HG02973 (cell line): ENCODE measurements at regions not wholly inside any gene's neighbourhood (a gene's known extent, or its start where the extent isn't known, plus 50 kb on each side); places are given as distances from the start of the nearest gene placed in this dataset.

ENCODE experiments used
- ATAC-seq: cut with Tn5 transposase; IDR thresholded peaks from one replicate; pipeline ENCODE4 v1.9.1; 2021; ENCODE audit warnings: moderate library complexity; ENCODE audit not compliant: unreplicated experiment

- ATAC-seq: no peak
Observed at GRCh38 chr5:158174026-158174425, 315.1 kb upstream of the CLINT1 start.

DNA sequence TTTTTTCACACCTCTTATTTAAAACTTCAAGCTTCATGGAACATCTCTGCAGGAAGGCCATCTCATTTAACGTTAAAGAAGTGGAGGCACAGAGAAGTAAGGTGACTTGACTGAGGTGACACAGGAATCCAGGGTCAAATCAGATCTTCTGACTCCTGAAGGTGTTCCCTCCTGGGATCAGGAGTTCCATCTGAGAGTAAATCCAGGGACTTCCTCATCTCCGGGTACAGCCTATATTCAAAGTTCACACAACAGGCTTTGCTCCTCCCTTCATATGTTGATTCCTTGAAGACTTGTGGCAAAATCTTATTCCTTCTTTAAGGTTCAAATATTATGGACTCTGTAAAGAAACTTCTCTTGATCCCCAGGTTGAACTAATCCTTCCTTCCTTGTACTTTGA, 313.1 kb upstream of the CLINT1 start:
- ATAC-seq: no peak

GRCh38 chr5:158170534-158170933, 311.6 kb upstream of the CLINT1 start:
- no peak for ATAC-seq

DNA sequence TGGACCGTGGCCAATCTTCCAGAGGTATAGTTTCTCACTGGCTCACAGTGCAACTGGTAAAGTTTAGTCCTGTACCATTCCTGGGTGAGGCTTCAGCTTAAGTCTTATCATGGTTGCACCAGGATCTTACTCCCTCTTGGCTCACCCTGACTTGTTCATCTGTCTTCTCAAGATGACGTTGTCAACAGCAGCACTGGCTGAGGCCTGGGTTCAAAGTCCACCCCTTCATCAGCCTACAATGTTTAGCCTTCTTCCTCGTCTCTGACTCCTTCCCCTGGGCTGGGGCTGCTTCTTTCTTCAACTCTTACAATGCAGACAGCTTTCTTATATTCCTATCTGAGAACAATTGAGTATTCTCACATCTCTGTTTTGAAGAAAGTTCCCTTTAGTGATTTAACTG, 311.1 kb upstream of the CLINT1 start:
- ATAC-seq: no peak

- ATAC-seq: no peak
Observed at GRCh38 chr5:158166424-158166823, 307.5 kb upstream of the CLINT1 start.

GRCh38 chr5:158165647-158166046, 306.7 kb upstream of the CLINT1 start:
- no peak for ATAC-seq

GRCh38 chr5:158164296-158165047, 305.5 kb upstream of the CLINT1 start:
- ATAC-seq: no peak

- no peak for ATAC-seq
Observed at GRCh38 chr5:158163451-158164295, 304.7 kb upstream of the CLINT1 start.

DNA sequence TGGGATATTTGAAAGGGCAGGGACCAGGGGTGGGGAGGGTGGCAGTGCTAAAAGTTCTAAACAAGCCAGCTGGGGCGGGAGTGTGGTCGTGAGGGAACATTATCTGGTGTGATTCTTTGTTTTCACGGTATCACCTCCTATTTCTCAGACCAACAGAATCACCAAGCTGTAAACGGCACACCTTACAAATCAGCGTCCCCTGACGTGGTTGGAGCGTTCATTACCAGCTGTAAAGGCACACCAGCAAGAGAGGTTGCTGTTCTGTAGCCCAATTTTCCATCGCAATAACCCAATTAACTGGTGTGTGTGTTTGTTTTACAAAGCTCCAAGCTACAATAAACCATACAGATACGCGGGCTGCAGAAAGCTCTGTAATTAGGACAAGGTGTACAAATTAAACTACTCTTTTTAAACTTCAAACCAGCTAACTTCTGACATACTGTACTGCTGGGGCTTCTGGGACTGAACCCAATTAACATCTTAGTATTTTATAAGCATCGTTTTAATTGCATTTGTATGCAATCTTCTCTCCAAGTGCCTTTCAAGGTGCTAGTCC, 303.6 kb upstream of the CLINT1 start:
- no peak for ATAC-seq

GRCh38 chr5:158162026-158162425, 303.1 kb upstream of the CLINT1 start:
- no peak for ATAC-seq

DNA sequence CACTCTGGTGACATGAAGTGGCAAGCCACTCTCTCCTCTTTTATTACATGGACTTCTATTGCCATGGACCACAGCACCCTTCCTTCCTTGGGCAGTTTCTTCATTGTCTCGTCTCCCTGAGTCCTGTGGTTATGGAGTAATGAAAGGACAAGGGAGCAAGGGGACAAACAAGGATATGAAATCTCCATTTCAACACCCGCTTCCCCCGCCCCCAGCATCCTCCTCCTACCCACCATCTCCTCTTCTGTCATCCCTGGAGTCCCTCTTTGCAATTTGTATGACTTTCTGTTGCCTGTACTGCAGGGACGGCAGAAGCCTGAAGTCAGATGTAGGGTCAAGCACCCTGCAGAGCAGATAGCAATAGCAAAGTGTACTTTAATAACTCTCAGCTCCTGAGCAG, 300.7 kb upstream of the CLINT1 start:
- ATAC-seq: no peak

DNA sequence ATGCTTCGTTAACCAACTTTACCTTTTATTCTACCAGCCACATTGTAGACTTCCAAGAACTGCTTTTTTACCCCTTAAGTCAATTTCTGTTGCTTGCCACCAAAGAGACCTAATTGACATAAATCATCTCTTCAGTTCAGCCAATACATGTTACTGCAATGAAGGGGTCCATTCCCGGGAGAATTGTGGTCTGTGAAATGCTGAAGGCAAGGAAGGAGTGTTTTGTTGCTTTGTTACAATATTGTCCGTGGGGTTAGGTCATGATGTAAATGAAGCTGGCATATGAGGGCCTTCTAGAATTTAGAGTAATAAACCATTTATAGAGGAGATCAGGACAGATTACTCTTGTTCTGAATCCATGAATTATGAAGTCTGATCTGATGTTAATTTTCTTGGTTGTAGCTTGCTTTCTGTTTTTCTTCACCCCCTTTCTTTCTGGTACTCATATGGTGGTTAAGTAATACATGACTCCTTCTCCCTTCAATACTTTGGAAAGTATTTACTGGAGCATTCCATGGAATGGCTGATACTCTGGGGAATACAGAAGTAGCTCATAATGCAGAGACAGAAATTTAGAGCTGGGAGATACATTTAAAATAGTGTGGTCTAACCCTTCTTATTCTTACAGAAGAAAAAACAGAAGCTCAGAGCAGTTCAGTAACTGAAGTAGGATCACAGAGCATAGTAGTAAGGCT, 297.0 kb upstream of the CLINT1 start:
- no peak for ATAC-seq

GRCh38 chr5:158155067-158155466, 296.1 kb upstream of the CLINT1 start:
- ATAC-seq: no peak

GRCh38 chr5:158154226-158155005, 295.5 kb upstream of the CLINT1 start:
- ATAC-seq: no peak

GRCh38 chr5:158153508-158153907, 294.6 kb upstream of the CLINT1 start:
- no peak for ATAC-seq

- ATAC-seq: no peak
Observed at GRCh38 chr5:158152136-158152535, 293.2 kb upstream of the CLINT1 start.

DNA sequence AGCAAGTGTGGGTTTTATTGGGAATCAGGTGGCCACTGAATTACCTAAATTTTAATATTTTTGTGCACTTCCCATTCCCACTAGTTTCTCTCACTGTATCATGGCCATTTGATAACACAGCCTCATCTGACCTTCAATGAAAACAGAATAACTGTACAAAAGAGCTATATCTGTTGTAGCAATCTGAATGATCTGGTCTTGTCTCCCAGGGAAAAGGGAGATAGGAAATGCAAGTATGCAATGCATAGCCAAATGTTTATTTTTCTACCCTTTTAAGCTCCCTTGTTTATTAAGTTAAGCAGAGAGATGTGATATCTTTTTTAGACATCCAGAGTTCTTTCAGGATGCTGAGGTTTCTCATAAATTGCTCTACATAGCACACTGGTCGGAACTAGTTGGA, 288.3 kb upstream of the CLINT1 start:
- ATAC-seq: no peak

DNA sequence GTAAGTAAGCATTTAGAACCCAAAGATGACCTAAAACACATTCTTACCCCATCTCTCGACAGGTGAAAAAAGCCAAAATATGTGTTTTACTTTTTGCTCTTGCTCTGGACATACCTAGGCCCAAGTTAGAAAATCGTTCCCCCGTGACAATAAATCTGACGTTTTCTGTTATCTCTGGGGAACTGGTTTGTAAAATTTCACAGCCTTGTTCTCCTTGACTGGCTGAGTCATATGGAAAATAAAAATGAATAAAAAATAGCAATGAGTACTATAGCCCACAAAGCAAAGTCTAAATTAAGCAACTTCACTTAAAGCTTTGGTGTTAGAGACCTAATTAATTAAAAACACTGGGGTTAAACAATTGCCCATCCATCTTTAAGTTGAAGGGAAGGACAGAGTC, 286.9 kb upstream of the CLINT1 start:
- no peak for ATAC-seq

DNA sequence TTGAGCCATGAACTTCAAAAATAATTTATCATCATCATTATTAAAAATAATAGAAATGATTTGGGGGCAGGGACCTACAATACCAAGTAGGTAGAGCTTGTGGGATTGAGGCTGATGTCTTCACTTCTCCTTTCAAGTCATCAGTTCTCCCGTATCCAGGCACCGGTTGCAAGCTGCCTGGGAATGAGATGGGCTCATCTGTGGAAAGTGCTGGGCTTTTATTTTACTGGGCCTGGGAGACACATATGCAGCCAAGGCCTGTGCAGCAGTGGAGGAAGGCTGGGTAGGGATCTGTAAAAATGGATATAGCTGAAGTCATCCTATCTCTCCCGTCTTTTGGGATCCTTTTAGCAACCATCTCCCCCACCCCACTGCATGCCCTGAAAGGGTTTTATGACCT, 284.1 kb upstream of the CLINT1 start:
- ATAC-seq: no peak

GRCh38 chr5:158142156-158142555, 283.2 kb upstream of the CLINT1 start:
- no peak for ATAC-seq
